Gastrocnemius medialis (tissue), 4 donors: ENCODE measurements at regions not wholly inside any gene's neighbourhood (a gene's known extent, or its start where the extent isn't known, plus 50 kb on each side); places are given as distances from the start of the nearest gene placed in this dataset.
"Not testable (repeated sequence)": the region's sequence is repeated elsewhere in the genome, so short reads cannot be mapped to it uniquely, and the experiment has no call there.

Experiments used
- CTCF ChIP-seq, 5 experiments: fragments of 450-650 bp in 3 of 5; fragments of 200-600 bp in 2 of 5; sonication (generic) in 2 of 5; IDR thresholded peaks in 4 of 5; conservative IDR thresholded peaks in 1 of 5; 1 replicate in 4 of 5; 2 replicates in 1 of 5; pipeline ENCODE4 v1.5.1; 2016 to 2019; ENCODE audit warnings: antibody characterized with exemption in 5 of 5, mild to moderate bottlenecking in 3 of 5, moderate library complexity in 3 of 5
- POLR2A ChIP-seq, 2 donors: fragments of 450-650 bp; IDR thresholded peaks; one replicate each; pipeline ENCODE4 v1.6.1; 2017; ENCODE audit warnings: antibody characterized with exemption in 2 of 2, mild to moderate bottlenecking in 2 of 2, moderate library complexity in 2 of 2

- TF ChIP-seq CTCF (IDR thresholded peaks at IDR 0.05 in 4 of 5, conservative IDR thresholded peaks at IDR 0.05 in 1 of 5); POLR2A (IDR thresholded peaks at IDR 0.05): not testable (repeated sequence)
Measured at GRCh38 chr22:11352287-11352686, 4175.7 kb upstream of the OR11H1 start.
